HG02973 (cell line): ENCODE measurements at regions not wholly inside any gene's neighbourhood (a gene's known extent, or its start where the extent isn't known, plus 50 kb on each side); places are given as distances from the start of the nearest gene placed in this dataset.
A peak's percentile ranks its signal among the peaks of the same experiment; 100 is the strongest.
"Not testable (repeated sequence)": the region's sequence is repeated elsewhere in the genome, so short reads cannot be mapped to it uniquely, and the experiment has no call there.

Experiments
- ATAC-seq: cut with Tn5 transposase; IDR thresholded peaks from one replicate; pipeline ENCODE4 v1.9.1; 2021; ENCODE audit warnings: moderate library complexity; ENCODE audit not compliant: unreplicated experiment

GRCh38 chr11:29190313-29190712, 826.5 kb downstream of the KCNA4 start:
- no peak for ATAC-seq

- ATAC-seq: no peak
Measured at GRCh38 chr11:29187215-29187614, 829.6 kb downstream of the KCNA4 start.

GRCh38 chr11:29184939-29185890, 831.6 kb downstream of the KCNA4 start:
- ATAC-seq: no peak

- no peak for ATAC-seq
Measured at GRCh38 chr11:29183301-29183700, 833.5 kb downstream of the KCNA4 start.

DNA sequence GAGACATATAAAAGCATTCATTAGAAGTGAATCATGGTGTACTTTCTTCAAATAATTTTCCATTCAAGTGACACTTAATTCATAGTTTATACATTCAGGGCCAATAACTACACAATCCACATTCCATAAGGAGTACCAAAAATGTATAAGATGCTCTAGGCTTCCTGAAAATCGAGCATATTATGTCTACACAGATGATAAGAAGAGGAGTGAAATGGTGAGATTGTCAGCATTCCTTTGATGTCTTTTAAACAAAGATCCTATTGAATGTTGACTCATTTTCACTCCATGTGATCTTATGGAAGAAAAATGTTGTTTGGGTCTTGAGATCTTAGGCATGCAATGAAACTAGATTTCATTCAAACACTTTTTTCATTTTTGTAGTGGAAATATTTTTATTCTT, 843.2 kb downstream of the KCNA4 start:
- no peak for ATAC-seq

GRCh38 chr11:29171360-29171950, 845.4 kb downstream of the KCNA4 start:
- ATAC-seq: no peak

- no peak for ATAC-seq
Measured at GRCh38 chr11:29166306-29166705, 850.5 kb downstream of the KCNA4 start.

- no peak for ATAC-seq
Measured at GRCh38 chr11:29163231-29163630, 853.6 kb downstream of the KCNA4 start.

- ATAC-seq: no peak
Measured at GRCh38 chr11:29162491-29162890, 854.3 kb downstream of the KCNA4 start.

DNA sequence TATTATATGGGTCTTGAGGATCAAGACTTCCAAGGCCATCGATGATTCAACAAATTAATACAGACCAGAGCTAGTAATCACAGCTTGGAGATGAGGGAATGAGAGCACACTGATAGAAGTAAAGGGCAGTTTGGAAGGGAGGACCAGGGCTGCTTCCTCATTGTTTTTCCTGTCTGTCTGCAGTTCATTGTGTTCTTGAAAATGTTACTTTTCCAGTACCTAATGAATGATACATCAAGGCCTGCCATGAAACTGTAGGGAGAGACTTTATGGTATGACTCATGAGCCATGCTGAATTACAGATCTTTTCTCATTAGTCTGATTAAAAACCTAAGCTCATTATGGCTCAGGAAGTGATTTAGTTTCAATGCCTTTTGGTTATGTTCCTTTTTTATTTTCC, 855.6 kb downstream of the KCNA4 start:
- ATAC-seq: no peak

DNA sequence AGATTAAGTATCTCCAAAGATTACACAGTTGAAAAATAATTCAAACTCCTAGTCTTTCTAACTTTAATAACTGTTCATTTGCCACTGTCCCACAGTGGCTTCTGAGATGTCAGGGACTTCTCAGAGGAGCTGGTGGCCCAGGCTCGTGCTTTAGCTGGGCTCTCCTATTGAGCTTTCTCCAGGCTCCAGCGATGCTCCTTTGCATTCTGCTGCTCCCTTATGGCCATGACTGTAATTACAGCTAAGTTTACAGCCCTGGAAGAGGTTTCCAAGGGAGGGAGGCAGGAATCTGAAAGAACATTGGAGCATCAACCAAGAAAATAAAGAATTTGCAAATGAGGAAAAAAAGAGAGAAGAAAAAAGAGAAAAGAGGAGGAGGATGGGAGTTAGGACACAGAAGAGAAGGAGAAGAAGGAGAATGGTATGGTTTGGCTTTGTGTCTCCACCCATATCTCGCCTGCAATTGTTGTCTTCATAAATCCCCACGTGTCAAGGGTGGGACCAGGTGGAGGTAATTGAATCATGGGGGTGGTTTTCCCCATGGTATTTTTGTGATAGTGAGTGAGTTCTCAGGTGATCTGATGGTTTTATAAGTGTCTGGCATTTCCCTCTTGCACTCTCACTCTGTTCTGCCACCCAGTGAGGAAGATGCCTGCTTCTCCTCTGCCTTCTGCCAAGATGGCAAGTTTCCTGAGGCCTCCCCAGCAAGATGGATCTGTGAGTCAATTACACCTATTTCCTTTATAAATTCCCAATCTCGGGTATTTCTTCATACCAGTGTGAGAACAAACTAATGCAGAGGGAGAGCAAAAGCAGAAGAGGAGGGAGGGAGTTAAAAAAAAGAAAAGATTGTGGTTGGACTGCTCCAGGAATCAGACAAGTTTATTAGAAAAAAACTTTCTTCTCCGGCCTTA, 857.0 kb downstream of the KCNA4 start:
- peak; percentile 93 for ATAC-seq

DNA sequence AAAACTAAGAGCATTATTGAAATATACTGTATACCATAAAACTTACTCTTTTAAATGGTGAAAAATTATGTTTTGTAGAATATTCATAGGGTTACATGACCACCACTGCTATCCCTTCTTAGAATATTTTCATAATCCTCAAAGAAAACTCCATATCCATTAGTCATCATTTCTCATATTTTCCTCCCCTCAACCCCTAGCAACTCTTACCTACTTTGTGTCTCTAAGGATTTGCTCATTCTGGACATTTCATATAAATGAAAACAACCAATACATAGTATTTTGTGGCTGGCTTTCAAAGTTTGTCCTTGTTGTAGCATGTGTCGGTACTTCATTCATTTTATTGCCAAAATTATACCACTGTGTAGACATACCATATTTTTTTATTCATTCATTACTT, 863.8 kb downstream of the KCNA4 start:
- no peak for ATAC-seq

DNA sequence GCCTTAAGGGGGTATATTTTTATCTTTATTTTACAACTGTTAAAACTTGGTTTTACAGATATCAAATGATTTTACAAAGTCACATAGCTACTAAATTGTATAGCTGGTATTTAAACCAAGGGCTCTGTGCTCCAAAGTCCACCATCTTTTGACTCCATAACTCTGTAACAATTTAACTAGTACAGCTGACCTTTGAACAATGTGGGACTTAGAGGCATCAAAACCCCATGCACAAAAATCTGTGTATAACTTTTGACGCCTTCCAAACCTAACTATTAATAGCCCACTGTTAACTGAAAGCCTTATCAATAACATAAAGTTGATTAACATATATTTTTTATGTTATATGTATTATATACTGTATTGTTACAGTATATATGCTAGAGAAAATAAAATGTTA, 874.3 kb downstream of the KCNA4 start:
- not testable (repeated sequence) for ATAC-seq

DNA sequence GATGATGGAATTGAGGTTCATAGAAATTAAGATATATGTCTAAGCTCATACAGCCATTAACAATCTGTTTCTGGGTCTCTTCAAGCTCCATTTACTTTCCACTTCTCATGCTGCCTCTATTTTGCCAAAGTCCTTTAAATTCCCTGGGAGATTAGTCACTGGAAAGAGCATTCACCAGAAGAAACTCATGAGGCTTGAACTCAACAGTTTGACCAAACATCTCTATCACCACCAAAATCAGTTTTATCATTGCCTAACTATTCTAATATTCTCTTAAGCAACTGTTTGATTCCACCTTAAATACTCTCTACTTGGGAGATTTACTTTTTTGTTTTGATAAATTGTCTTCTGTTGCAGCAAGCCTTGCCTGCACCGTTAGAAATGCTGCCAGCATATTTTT, 881.3 kb downstream of the KCNA4 start:
- no peak for ATAC-seq

GRCh38 chr11:29131055-29131454, 885.8 kb downstream of the KCNA4 start:
- no peak for ATAC-seq

- ATAC-seq: no peak
Measured at GRCh38 chr11:29129844-29130243, 887.0 kb downstream of the KCNA4 start.

DNA sequence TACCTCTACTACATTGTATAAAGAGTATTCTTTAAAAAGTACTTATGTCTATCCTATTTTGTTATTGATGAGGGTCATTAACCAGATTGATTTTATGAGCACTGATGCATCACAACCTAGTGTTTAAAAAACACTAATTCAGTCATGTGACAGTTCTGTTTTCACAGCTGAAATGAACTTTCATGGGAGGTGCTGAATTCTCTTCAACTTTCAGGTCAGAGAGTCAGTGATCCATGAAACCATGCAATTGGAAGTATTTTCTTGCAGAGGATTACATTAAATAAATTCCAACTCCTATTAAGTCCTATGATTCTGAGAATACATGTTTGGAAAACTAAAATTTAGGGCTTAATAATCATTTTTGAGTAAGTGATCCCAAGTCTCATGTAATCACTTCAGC, 889.4 kb downstream of the KCNA4 start:
- ATAC-seq: no peak

DNA sequence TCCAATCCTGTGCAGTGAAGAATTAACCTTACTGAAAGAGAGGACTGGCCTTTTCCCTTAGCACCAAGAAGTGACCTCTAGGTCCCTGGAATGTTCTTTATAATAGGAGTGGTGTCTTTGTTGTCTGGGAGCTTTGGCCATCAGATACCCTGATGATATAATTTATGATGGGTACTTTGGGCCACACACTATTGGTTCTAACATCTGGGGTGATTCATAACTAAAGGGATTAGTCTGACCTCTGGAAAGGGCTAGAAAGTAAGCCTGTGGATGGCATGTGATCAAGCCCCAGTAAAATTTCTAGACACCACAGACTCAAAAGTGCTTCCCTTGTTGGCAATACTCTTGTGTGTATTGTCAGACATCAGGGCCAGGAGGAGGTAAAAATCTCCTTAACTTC, 891.2 kb downstream of the KCNA4 start:
- no peak for ATAC-seq

GRCh38 chr11:29124470-29124869, 892.4 kb downstream of the KCNA4 start:
- no peak for ATAC-seq

DNA sequence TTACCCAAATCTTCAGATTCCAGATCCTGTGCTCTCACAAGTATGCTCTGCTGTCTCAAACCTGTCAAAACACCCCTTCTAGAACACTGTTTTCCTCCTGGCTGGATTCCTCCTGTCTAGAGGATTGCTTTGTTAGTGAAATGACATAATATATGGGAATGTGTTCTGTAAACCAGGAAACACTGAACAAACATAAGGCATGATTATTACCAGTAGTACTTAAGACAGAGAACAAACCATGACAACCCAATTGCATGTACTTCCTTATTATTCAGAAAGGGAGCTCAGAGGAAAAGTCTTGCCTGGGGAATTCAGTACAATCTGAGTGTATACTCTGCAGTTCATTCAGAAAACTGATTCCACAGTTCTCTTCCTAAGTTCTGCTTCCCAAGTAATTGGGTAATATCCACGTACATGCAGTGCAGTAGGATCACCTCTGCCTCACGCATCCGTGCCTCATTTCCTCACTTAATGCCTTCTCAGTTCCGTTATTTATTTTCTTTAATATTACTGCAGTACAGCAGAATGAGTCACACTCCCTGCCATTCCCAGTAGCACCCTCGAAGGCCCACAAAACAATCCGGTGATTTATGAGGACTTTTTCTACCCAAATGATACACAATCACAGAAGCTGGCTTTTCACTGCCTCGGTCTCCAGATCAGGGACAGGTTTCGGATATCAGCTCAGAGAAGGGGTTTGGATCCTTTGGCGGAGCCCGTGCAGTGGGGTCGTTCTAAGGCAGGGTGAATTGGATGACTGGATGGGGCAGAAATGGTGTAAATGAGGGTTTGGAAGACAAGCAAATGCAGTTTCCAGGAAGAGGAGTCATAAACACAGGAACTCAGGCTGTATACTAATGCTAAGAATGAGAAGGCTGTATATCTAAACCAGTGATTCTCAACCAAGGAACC, 896.9 kb downstream of the KCNA4 start:
- no peak for ATAC-seq
